GM18858 (cell line): ENCODE measurements at regions not wholly inside any gene's neighbourhood (a gene's known extent, or its start where the extent isn't known, plus 50 kb on each side); places are given as distances from the start of the nearest gene placed in this dataset.

Experiments
- ATAC-seq: cut with Tn5 transposase; IDR thresholded peaks from one replicate; pipeline ENCODE4 v1.9.1; 2021; ENCODE audit not compliant: unreplicated experiment

- ATAC-seq: no peak
Measured at GRCh38 chr5:68531970-68532369, 316.4 kb downstream of the PIK3R1 start.

- no peak for ATAC-seq
Measured at GRCh38 chr5:68533051-68533450, 317.5 kb downstream of the PIK3R1 start.

GRCh38 chr5:68533571-68534084 is 318.1 kb downstream of the PIK3R1 start:
- ATAC-seq: no peak

- no peak for ATAC-seq
Measured at GRCh38 chr5:68534131-68534940, 318.8 kb downstream of the PIK3R1 start.

GRCh38 chr5:68534956-68535520 is 319.5 kb downstream of the PIK3R1 start:
- ATAC-seq: no peak

GRCh38 chr5:68538814-68539420 is 323.4 kb downstream of the PIK3R1 start:
- no peak for ATAC-seq

- ATAC-seq: no peak
Measured at GRCh38 chr5:68540798-68541590, 325.4 kb downstream of the PIK3R1 start.

GRCh38 chr5:68542207-68542606 is 326.7 kb downstream of the PIK3R1 start:
- ATAC-seq: no peak

- no peak for ATAC-seq
Measured at GRCh38 chr5:68543212-68543611, 327.7 kb downstream of the PIK3R1 start.

- no peak for ATAC-seq
Measured at GRCh38 chr5:68544091-68544647, 328.6 kb downstream of the PIK3R1 start.

- no peak for ATAC-seq
Measured at GRCh38 chr5:68544648-68545552, 329.3 kb downstream of the PIK3R1 start.

GRCh38 chr5:68545636-68546295 is 330.2 kb downstream of the PIK3R1 start:
- no peak for ATAC-seq

GRCh38 chr5:68547056-68547455 is 331.5 kb downstream of the PIK3R1 start:
- ATAC-seq: no peak

- no peak for ATAC-seq
Measured at GRCh38 chr5:68547622-68548021, 332.1 kb downstream of the PIK3R1 start.

- no peak for ATAC-seq
Measured at GRCh38 chr5:68548959-68549676, 333.6 kb downstream of the PIK3R1 start.

GRCh38 chr5:68550015-68550414 is 334.5 kb downstream of the PIK3R1 start:
- no peak for ATAC-seq

- ATAC-seq: no peak
Measured at GRCh38 chr5:68551436-68551835, 335.9 kb downstream of the PIK3R1 start.

GRCh38 chr5:68554571-68555279 is 339.2 kb downstream of the PIK3R1 start:
- no peak for ATAC-seq
